HepG2 (cell line): ENCODE measurements at regions not wholly inside any gene's neighbourhood (a gene's known extent, or its start where the extent isn't known, plus 50 kb on each side); places are given as distances from the start of the nearest gene placed in this dataset.

Experiments used
- ATAC-seq: fragments of 200-7000 bp; cut with Tn5 transposase; 3 replicates; pipeline ENCODE4 v1.9.1; 2020; ENCODE audit warnings: mild to moderate bottlenecking, moderate library complexity
- BruUV-seq: library from RNA; stranded (reverse); fragments of 400-500 nt; replicated peaks from 2 replicates; lab custom pipeline; 2021; lab: Mats Ljungman, UMichigan
- CTCF ChIA-PET: fragments of 300-600 bp; formaldehyde crosslinking; extraction: SDS; loops from one replicate; lab custom pipeline; 2021; ENCODE audit warnings: low total read pairs, inconsistent platforms, low intra/inter-chr PET ratio; lab: Yijun Ruan, JAX
- POLR2A ChIA-PET: fragments of 350-600 bp; sonication (Branson Sonifier 250); formaldehyde crosslinking; loops from one replicate; lab custom pipeline; 2020; ENCODE audit warnings: antibody characterized with exemption, inconsistent platforms; lab: Yijun Ruan, JAX
- DNase-seq: peaks from one replicate; pipeline ENCODE4 v3.0.0-alpha.2; 2015; ENCODE audit warnings: low spot score
- FAIRE-seq: peaks from 3 replicates; lab custom pipeline; 2011; peaks lifted over from hg19 to GRCh38; lab: Jason Lieb, UNC
- H2AFZ ChIP-seq: one replicate; pipeline ENCODE4 v1.6.1; 2011; ENCODE audit warnings: low read length, inconsistent platforms
- H3K27ac ChIP-seq: fragments of 300-600 bp; 3 replicates; pipeline ENCODE4 v1.8.0; 2011; ENCODE audit warnings: mixed run types, mild to moderate bottlenecking, mixed read lengths, low read length, inconsistent platforms; ENCODE audit not compliant: insufficient read depth; ENCODE audit errors: extremely low read length
- H3K27me3 ChIP-seq, 2 experiments: fragments of 200-600 bp in 1 of 2; 2 replicates in 1 of 2; 3 replicates in 1 of 2; pipeline versions ENCODE4 v1.6.0 to v1.8.0; 2011; ENCODE audit warnings: low read length in 2 of 2, mild to moderate bottlenecking in 2 of 2, moderate library complexity in 2 of 2, inconsistent platforms in 1 of 2; ENCODE audit not compliant: insufficient read depth in 2 of 2, control insufficient read depth in 1 of 2
- H3K36me3 ChIP-seq, 2 experiments: fragments of 200-600 bp in 1 of 2; replicated peaks in 1 of 2; 2 replicates in 1 of 2; 3 replicates in 1 of 2; pipeline versions ENCODE4 v1.5.1 to v1.8.0; 2011; ENCODE audit warnings: low read length in 2 of 2, inconsistent platforms in 1 of 2; ENCODE audit not compliant: insufficient read depth in 2 of 2, control insufficient read depth in 1 of 2
- H3K4me1 ChIP-seq: 2 replicates; pipeline ENCODE4 v1.5.1; 2012; ENCODE audit warnings: low read length, inconsistent platforms; ENCODE audit not compliant: insufficient read depth
- H3K4me2 ChIP-seq: 2 replicates; pipeline ENCODE4 v1.6.0; 2011; ENCODE audit warnings: low read depth, low read length, inconsistent platforms
- H3K4me3 ChIP-seq, 3 experiments: fragments of 200-600 bp in 1 of 3; sonication (generic), shearing (Covaris generic) in 1 of 3; replicated peaks in 1 of 3; 2 replicates each; pipeline ENCODE4 v1.5.1; 2011 to 2016; ENCODE audit warnings: low read length in 3 of 3, inconsistent platforms in 2 of 3, low read depth in 2 of 3, mild to moderate bottlenecking in 2 of 3, control low read depth in 1 of 3, mixed read lengths in 1 of 3; ENCODE audit not compliant: insufficient read depth in 1 of 3
- H3K79me2 ChIP-seq: one replicate; pipeline ENCODE4 v1.6.1; 2011; ENCODE audit warnings: low read length, inconsistent platforms; ENCODE audit not compliant: insufficient read depth
- H3K9ac ChIP-seq: 2 replicates; pipeline ENCODE4 v1.6.0; 2011; ENCODE audit warnings: mild to moderate bottlenecking, low read depth, low read length, inconsistent platforms; ENCODE audit not compliant: insufficient read depth
- H3K9me3 ChIP-seq: 2 replicates; pipeline ENCODE4 v1.5.1; 2012; ENCODE audit warnings: mild to moderate bottlenecking, low read length
- H4K20me1 ChIP-seq: 2 replicates; pipeline ENCODE4 v1.6.0; 2011; ENCODE audit warnings: inconsistent platforms, mild to moderate bottlenecking, low read length, moderate library complexity; ENCODE audit not compliant: insufficient read depth
- SYNCRIP ChIP-seq: fragments of 200-400 bp; formaldehyde crosslinking; IDR thresholded peaks from 2 replicates; pipeline ENCODE4 v1.6.1; 2018; ENCODE audit warnings: mild to moderate bottlenecking, low read depth, low read length; ENCODE audit not compliant: insufficient read depth
- ZBTB42 ChIP-seq: sonication (generic); formaldehyde crosslinking; IDR thresholded peaks from 2 replicates; pipeline ENCODE4 v1.5.0; 2020; ENCODE audit warnings: mild to moderate bottlenecking, missing genetic modification reagents
- ZNF160 ChIP-seq: sonication (generic); formaldehyde crosslinking; IDR thresholded peaks from 2 replicates; pipeline ENCODE4 v1.8.0; 2022; ENCODE audit warnings: mild to moderate bottlenecking, inconsistent platforms, missing genetic modification reagents
- WGBS: methylation state at CpG from one replicate; pipeline ENCODE4 v1.1.6; 2017; ENCODE audit warnings: low lambda C conversion rate; 5-methylcytosine and 5-hydroxymethylcytosine counted together
- in situ Hi-C: cut with HindIII; loops from 2 replicates; pipeline ENCODE4 v1.10.0; 2017; ENCODE audit warnings: low pct_unique_long_range_greater_than_20kb; ENCODE audit not compliant: extremely low pct_ligation_motif_present
- intact Hi-C: fragments of 100-400 bp; cut with micrococcal nuclease; formaldehyde crosslinking; loops from one replicate; pipeline ENCODE4 v1.10.0; 2022; ENCODE audit not compliant: unreplicated experiment
- TF ChIP-seq, protein P1 (sequence below): sonication (generic); formaldehyde crosslinking; IDR thresholded peaks from 2 replicates; pipeline ENCODE4 v1.4.0; 2020; ENCODE audit warnings: low read depth, mild to moderate bottlenecking, missing genetic modification reagents
- TF ChIP-seq, protein P2 (sequence below): sonication (generic); formaldehyde crosslinking; IDR thresholded peaks from 2 replicates; pipeline ENCODE4 v1.4.0; 2020; ENCODE audit warnings: missing genetic modification reagents

DNA sequence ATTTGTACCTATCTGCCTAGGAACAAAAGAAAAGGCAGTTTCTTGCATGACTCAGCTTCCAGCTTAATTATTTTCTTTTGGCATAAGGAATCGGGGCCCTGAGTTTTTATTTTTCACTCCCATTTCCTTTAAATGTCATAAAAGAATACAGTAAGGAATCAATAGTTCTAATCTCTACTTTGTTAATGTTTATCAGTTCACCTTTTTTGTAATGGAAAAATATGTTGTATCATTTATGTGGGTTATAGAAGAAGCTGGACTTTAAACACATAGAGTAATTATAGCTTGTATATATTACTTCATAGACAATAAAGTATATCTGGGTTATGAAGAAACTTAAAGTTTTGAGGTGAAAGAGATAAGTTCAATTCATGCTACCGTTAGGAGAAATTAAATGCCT lies 1214.8 kb upstream of the GJE1 start:
- intact Hi-C loops: no loop called here
- Histone ChIP-seq H3K79me2 (no peaks in the 10 kb centered on the region), H3K4me3 (no peak overlapping the region), H2AFZ (no peak overlapping the region), H3K4me1 (peaks cover 2% of the 10 kb centered on the region; the same call in 1 of the 2 replicates), H4K20me1 (no peaks in the 10 kb centered on the region), H3K9ac (no peak overlapping the region), H3K9me3 (no peaks in the 10 kb centered on the region), H3K36me3 (no peaks in the 10 kb centered on the region), H3K27me3 (no peaks in the 10 kb centered on the region), H3K27ac (no peak overlapping the region), H3K4me2 (no peak overlapping the region)
- WGBS: 7% methylated on average over 2 of the region's 2 CpGs
- ChIA-PET CTCF (no interaction called here), POLR2A (no interaction called here)
- TF ChIP-seq, protein P1, sequence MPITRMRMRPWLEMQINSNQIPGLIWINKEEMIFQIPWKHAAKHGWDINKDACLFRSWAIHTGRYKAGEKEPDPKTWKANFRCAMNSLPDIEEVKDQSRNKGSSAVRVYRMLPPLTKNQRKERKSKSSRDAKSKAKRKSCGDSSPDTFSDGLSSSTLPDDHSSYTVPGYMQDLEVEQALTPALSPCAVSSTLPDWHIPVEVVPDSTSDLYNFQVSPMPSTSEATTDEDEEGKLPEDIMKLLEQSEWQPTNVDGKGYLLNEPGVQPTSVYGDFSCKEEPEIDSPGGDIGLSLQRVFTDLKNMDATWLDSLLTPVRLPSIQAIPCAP: no peak
- no peak for TF ChIP-seq SYNCRIP
- no peak for TF ChIP-seq ZNF160 (CRISPR knock-in tag)
- TF ChIP-seq, protein P2, sequence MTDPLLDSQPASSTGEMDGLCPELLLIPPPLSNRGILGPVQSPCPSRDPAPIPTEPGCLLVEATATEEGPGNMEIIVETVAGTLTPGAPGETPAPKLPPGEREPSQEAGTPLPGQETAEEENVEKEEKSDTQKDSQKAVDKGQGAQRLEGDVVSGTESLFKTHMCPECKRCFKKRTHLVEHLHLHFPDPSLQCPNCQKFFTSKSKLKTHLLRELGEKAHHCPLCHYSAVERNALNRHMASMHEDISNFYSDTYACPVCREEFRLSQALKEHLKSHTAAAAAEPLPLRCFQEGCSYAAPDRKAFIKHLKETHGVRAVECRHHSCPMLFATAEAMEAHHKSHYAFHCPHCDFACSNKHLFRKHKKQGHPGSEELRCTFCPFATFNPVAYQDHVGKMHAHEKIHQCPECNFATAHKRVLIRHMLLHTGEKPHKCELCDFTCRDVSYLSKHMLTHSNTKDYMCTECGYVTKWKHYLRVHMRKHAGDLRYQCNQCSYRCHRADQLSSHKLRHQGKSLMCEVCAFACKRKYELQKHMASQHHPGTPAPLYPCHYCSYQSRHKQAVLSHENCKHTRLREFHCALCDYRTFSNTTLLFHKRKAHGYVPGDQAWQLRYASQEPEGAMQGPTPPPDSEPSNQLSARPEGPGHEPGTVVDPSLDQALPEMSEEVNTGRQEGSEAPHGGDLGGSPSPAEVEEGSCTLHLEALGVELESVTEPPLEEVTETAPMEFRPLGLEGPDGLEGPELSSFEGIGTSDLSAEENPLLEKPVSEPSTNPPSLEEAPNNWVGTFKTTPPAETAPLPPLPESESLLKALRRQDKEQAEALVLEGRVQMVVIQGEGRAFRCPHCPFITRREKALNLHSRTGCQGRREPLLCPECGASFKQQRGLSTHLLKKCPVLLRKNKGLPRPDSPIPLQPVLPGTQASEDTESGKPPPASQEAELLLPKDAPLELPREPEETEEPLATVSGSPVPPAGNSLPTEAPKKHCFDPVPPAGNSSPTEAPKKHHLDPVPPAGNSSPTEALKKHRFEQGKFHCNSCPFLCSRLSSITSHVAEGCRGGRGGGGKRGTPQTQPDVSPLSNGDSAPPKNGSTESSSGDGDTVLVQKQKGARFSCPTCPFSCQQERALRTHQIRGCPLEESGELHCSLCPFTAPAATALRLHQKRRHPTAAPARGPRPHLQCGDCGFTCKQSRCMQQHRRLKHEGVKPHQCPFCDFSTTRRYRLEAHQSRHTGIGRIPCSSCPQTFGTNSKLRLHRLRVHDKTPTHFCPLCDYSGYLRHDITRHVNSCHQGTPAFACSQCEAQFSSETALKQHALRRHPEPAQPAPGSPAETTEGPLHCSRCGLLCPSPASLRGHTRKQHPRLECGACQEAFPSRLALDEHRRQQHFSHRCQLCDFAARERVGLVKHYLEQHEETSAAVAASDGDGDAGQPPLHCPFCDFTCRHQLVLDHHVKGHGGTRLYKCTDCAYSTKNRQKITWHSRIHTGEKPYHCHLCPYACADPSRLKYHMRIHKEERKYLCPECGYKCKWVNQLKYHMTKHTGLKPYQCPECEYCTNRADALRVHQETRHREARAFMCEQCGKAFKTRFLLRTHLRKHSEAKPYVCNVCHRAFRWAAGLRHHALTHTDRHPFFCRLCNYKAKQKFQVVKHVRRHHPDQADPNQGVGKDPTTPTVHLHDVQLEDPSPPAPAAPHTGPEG: no peak
- TF ChIP-seq ZBTB42 (CRISPR knock-in tag): no peak
- no peak for FAIRE-seq
- no peak for DNase-seq
- in situ Hi-C loops: loop anchor here (25.0 kb wide), 1 partner anchor 1556 kb away; the partner anchor contains the start of gene CITED2
- no TSS peak for BruUV-seq
- no peak for ATAC-seq
